GM12878 (cell line): ENCODE measurements at regions not wholly inside any gene's neighbourhood (a gene's known extent, or its start where the extent isn't known, plus 50 kb on each side); places are given as distances from the start of the nearest gene placed in this dataset.

Source experiments
- ATAC-seq: fragments of 200-7000 bp; cut with Tn5 transposase; 3 replicates; pipeline ENCODE4 v1.9.1; 2020; ENCODE audit warnings: mild to moderate bottlenecking, moderate library complexity
- BruUV-seq: library from RNA; stranded (reverse); fragments of 400-500 nt; replicated peaks from 2 replicates; lab custom pipeline; 2021; lab: Mats Ljungman, UMichigan
- CTCF ChIA-PET: fragments of 300-600 bp; sonication (Branson Sonifier 250); formaldehyde crosslinking; extraction: SDS; loops from one replicate; lab custom pipeline; 2021; ENCODE audit warnings: inconsistent platforms; lab: Yijun Ruan, JAX
- POLR2A ChIA-PET: fragments of 350-600 bp; formaldehyde crosslinking; extraction: SDS; loops from one replicate; lab custom pipeline; 2021; ENCODE audit warnings: inconsistent platforms; lab: Charles Lee
- RAD21 ChIA-PET: fragments of 300-600 bp; sonication (Branson Sonifier 250); formaldehyde crosslinking; loops from one replicate; lab custom pipeline; 2023; ENCODE audit warnings: antibody characterized with exemption; ENCODE audit not compliant: unreplicated experiment; lab: Charles Lee
- SMC1A ChIA-PET: fragments of 300-600 bp; sonication (Branson Sonifier 250); formaldehyde crosslinking; loops from one replicate; lab custom pipeline; 2023; ENCODE audit not compliant: unreplicated experiment, uncharacterized antibody; lab: Charles Lee
- DNase-seq: peaks from one replicate; pipeline ENCODE4 v3.0.0-alpha.2; 2011; ENCODE audit warnings: low read depth, low spot score
- FAIRE-seq: peaks from 3 replicates; lab custom pipeline; 2011; peaks lifted over from hg19 to GRCh38; lab: Jason Lieb, UNC
- H2AFZ ChIP-seq: 2 replicates; pipeline ENCODE4 v1.6.0; 2011; ENCODE audit warnings: low read depth, low read length, control low read depth; ENCODE audit not compliant: control insufficient read depth
- H3K27ac ChIP-seq: 2 replicates; pipeline ENCODE4 v1.5.1; 2011; ENCODE audit warnings: control low read depth; ENCODE audit not compliant: control insufficient read depth, insufficient read depth
- H3K27me3 ChIP-seq, 2 experiments: replicated peaks in 1 of 2; 2 replicates each; pipeline versions ENCODE4 v1.6.0 to v1.6.1; 2011; ENCODE audit warnings: low read length in 1 of 2; ENCODE audit not compliant: control insufficient read depth in 2 of 2, insufficient read depth in 2 of 2
- H3K36me3 ChIP-seq, 2 experiments: 2 replicates each; pipeline ENCODE4 v1.5.1; 2011; ENCODE audit warnings: low read length in 1 of 2; ENCODE audit not compliant: control insufficient read depth in 2 of 2, insufficient read depth in 2 of 2
- H3K4me1 ChIP-seq: 2 replicates; pipeline ENCODE4 v1.6.1; 2011; ENCODE audit warnings: mild to moderate bottlenecking, low read length, moderate library complexity, mixed read lengths; ENCODE audit not compliant: control insufficient read depth, insufficient read depth
- H3K4me2 ChIP-seq: 2 replicates; pipeline ENCODE4 v1.6.0; 2011; ENCODE audit warnings: control low read depth; ENCODE audit not compliant: control insufficient read depth, insufficient read depth
- H3K4me3 ChIP-seq: fragments of 200-600 bp; sonication (generic); 2 replicates; pipeline ENCODE4 v1.5.1; 2016
- H3K79me2 ChIP-seq: 2 replicates; pipeline ENCODE4 v1.6.0; 2011; ENCODE audit warnings: low read length; ENCODE audit not compliant: control insufficient read depth, insufficient read depth
- H3K9ac ChIP-seq: 2 replicates; pipeline ENCODE4 v1.8.0; 2011; ENCODE audit warnings: low read length, control low read depth, mixed read lengths; ENCODE audit not compliant: control insufficient read depth, insufficient read depth
- H3K9me3 ChIP-seq: replicated peaks from 3 replicates; pipeline ENCODE4 v1.5.1; 2011; ENCODE audit warnings: mild to moderate bottlenecking, low read length; ENCODE audit not compliant: control insufficient read depth, insufficient read depth
- H4K20me1 ChIP-seq: 2 replicates; pipeline ENCODE4 v1.6.0; 2011; ENCODE audit not compliant: control insufficient read depth, insufficient read depth
- ASH2L ChIP-seq: fragments of 300-600, 200-600 bp; sonication (generic); IDR thresholded peaks from 2 replicates; pipeline ENCODE4 v1.6.1; 2017; ENCODE audit warnings: low read depth, mild to moderate bottlenecking, borderline replicate concordance
- HDGF ChIP-seq: fragments of 450-650 bp; IDR thresholded peaks from 2 replicates; pipeline ENCODE4 v1.6.1; 2016; ENCODE audit warnings: antibody characterized with exemption
- SMAD1 ChIP-seq: fragments of 450-650 bp; IDR thresholded peaks from 2 replicates; pipeline ENCODE4 v1.6.1; 2018; ENCODE audit warnings: mild to moderate bottlenecking, low read depth; ENCODE audit not compliant: partially characterized antibody
- STAT3 ChIP-seq: IDR thresholded peaks from 2 replicates; pipeline ENCODE4 v1.6.1; 2011; ENCODE audit warnings: low read depth, low read length, improper control_type of control experiment
- TCF7 ChIP-seq: IDR thresholded peaks from 2 replicates; pipeline ENCODE4 v1.6.1; 2014; ENCODE audit warnings: antibody characterized with exemption, borderline replicate concordance
- YBX1 ChIP-seq: fragments of 450-650 bp; IDR thresholded peaks from 2 replicates; pipeline ENCODE4 v1.6.1; 2016; ENCODE audit warnings: antibody characterized with exemption
- WGBS: methylation state at CpG from one replicate; pipeline ENCODE4 v1.1.6; 2016; ENCODE audit warnings: low lambda C conversion rate; ENCODE audit not compliant: insufficient replicate concordance, insufficient coverage; ENCODE audit errors: missing lambda C conversion rate; 5-methylcytosine and 5-hydroxymethylcytosine counted together
- in situ Hi-C: fragments of 300-500 bp; cut with MboI; formaldehyde crosslinking; loops from 9 replicates; pipeline ENCODE4 v1.14.3; 2018; ENCODE audit warnings: mixed read lengths
- intact Hi-C: fragments of 100-400 bp; cut with micrococcal nuclease; formaldehyde crosslinking; loops from one replicate; pipeline ENCODE4 v1.14.2; 2022; ENCODE audit not compliant: unreplicated experiment
- TF ChIP-seq, protein P1 (sequence below): fragments of 450-650 bp; IDR thresholded peaks from 2 replicates; pipeline ENCODE4 v1.6.1; 2016; ENCODE audit warnings: mild to moderate bottlenecking, moderate library complexity, borderline replicate concordance
- TF ChIP-seq, protein P2 (sequence below): fragments of 450-650 bp; formaldehyde crosslinking; IDR thresholded peaks from 2 replicates; pipeline ENCODE4 v1.5.0; 2022; ENCODE audit warnings: mild to moderate bottlenecking, missing genetic modification characterization

DNA sequence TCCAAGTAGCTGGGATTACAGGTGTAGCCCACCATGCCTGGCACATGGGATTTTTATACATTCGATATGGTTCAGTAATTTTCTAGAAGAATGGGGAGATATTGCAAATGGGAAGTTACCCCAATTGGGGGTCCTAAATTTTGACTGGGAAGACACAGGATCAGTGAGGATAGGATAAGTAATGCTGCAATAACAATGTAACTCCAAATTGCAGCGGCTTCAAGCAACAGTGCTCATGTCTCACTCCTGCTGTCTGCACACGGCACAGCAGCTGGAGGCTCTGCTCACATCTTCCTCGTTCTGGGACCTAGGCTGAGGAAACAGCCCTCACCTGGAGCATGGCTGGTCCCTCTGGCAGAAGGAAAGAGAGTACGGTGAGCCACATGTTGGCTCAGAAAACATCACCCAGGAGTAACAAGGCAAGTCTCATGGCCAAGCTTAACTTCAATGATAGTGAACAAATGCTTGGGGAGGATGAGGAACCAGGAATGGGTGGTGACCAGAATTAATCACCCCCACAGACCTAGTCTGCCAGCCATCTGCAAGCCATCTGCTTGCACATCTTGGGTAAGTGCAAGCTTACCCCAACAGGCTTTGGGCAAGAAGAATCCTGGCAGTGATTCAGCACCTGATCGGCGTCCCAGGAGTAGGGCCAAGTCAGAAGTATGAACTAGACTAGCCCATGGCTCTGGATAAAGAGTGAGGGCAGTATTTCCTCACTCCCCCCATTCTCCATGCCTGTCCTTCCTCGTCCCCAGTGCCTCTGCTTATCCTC lies 229.2 kb downstream of the COPRS start:
- no peak overlapping the region for H3K4me2 ChIP-seq
- no peak overlapping the region for H3K4me3 ChIP-seq
- TF ChIP-seq ASH2L (no peak), YBX1 (no peak), SMAD1 (no peak), STAT3 (no peak), TCF7 (no peak), HDGF (no peak)
- TF ChIP-seq, protein P1, sequence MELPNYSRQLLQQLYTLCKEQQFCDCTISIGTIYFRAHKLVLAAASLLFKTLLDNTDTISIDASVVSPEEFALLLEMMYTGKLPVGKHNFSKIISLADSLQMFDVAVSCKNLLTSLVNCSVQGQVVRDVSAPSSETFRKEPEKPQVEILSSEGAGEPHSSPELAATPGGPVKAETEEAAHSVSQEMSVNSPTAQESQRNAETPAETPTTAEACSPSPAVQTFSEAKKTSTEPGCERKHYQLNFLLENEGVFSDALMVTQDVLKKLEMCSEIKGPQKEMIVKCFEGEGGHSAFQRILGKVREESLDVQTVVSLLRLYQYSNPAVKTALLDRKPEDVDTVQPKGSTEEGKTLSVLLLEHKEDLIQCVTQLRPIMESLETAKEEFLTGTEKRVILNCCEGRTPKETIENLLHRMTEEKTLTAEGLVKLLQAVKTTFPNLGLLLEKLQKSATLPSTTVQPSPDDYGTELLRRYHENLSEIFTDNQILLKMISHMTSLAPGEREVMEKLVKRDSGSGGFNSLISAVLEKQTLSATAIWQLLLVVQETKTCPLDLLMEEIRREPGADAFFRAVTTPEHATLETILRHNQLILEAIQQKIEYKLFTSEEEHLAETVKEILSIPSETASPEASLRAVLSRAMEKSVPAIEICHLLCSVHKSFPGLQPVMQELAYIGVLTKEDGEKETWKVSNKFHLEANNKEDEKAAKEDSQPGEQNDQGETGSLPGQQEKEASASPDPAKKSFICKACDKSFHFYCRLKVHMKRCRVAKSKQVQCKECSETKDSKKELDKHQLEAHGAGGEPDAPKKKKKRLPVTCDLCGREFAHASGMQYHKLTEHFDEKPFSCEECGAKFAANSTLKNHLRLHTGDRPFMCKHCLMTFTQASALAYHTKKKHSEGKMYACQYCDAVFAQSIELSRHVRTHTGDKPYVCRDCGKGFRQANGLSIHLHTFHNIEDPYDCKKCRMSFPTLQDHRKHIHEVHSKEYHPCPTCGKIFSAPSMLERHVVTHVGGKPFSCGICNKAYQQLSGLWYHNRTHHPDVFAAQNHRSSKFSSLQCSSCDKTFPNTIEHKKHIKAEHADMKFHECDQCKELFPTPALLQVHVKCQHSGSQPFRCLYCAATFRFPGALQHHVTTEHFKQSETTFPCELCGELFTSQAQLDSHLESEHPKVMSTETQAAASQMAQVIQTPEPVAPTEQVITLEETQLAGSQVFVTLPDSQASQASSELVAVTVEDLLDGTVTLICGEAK = no peak
- TF ChIP-seq, protein P2, sequence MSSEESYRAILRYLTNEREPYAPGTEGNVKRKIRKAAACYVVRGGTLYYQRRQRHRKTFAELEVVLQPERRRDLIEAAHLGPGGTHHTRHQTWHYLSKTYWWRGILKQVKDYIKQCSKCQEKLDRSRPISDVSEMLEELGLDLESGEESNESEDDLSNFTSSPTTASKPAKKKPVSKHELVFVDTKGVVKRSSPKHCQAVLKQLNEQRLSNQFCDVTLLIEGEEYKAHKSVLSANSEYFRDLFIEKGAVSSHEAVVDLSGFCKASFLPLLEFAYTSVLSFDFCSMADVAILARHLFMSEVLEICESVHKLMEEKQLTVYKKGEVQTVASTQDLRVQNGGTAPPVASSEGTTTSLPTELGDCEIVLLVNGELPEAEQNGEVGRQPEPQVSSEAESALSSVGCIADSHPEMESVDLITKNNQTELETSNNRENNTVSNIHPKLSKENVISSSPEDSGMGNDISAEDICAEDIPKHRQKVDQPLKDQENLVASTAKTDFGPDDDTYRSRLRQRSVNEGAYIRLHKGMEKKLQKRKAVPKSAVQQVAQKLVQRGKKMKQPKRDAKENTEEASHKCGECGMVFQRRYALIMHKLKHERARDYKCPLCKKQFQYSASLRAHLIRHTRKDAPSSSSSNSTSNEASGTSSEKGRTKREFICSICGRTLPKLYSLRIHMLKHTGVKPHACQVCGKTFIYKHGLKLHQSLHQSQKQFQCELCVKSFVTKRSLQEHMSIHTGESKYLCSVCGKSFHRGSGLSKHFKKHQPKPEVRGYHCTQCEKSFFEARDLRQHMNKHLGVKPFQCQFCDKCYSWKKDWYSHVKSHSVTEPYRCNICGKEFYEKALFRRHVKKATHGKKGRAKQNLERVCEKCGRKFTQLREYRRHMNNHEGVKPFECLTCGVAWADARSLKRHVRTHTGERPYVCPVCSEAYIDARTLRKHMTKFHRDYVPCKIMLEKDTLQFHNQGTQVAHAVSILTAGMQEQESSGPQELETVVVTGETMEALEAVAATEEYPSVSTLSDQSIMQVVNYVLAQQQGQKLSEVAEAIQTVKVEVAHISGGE = no peak
- H3K9me3 ChIP-seq = no peaks in the 10 kb centered on the region
- POLR2A ChIA-PET = no interaction called here
- no peak overlapping the region for H2AFZ ChIP-seq
- no peak overlapping the region for H3K27ac ChIP-seq
- H3K9ac ChIP-seq = no peak overlapping the region
- H3K4me1 ChIP-seq = no peaks in the 10 kb centered on the region
- no peaks in the 10 kb centered on the region for H3K27me3 ChIP-seq
- CTCF ChIA-PET = no interaction called here
- SMC1A ChIA-PET = no interaction called here
- ATAC-seq = no peak
- in situ Hi-C loops (no loop called here), intact Hi-C loops (no loop called here)
- no peaks in the 10 kb centered on the region for H4K20me1 ChIP-seq
- DNase-seq = no peak
- 33% methylated on average over 8 of the region's 8 CpGs for WGBS
- no peak for FAIRE-seq
- RAD21 ChIA-PET = no interaction called here
- no peaks in the 10 kb centered on the region for H3K36me3 ChIP-seq
- no peaks in the 10 kb centered on the region for H3K79me2 ChIP-seq
- no TSS peak for BruUV-seq
